Stomach (tissue), 4 donors: ENCODE measurements at regions not wholly inside any gene's neighbourhood (a gene's known extent, or its start where the extent isn't known, plus 50 kb on each side); places are given as distances from the start of the nearest gene placed in this dataset.

Experiments used
- CTCF ChIP-seq, 7 experiments: fragments of 450-650 bp in 4 of 7; fragments of 200-600 bp in 3 of 7; sonication (generic) in 3 of 7; IDR thresholded peaks; one replicate each; pipeline ENCODE4 v1.5.1; 2016 to 2019; ENCODE audit warnings: antibody characterized with exemption in 7 of 7, control low read depth in 2 of 7, mild to moderate bottlenecking in 1 of 7
- POLR2A ChIP-seq, 4 donors: fragments of 450-650 bp; IDR thresholded peaks; one replicate each; pipeline ENCODE4 v1.6.1; 2016; ENCODE audit warnings: antibody characterized with exemption in 4 of 4, control low read depth in 2 of 4, mild to moderate bottlenecking in 1 of 4, moderate library complexity in 1 of 4
- POLR2AphosphoS5 ChIP-seq, 3 donors: sonication (generic); formaldehyde crosslinking; IDR thresholded peaks; one replicate each; pipeline ENCODE4 v1.6.1; 2016; ENCODE audit warnings: antibody characterized with exemption in 3 of 3

DNA sequence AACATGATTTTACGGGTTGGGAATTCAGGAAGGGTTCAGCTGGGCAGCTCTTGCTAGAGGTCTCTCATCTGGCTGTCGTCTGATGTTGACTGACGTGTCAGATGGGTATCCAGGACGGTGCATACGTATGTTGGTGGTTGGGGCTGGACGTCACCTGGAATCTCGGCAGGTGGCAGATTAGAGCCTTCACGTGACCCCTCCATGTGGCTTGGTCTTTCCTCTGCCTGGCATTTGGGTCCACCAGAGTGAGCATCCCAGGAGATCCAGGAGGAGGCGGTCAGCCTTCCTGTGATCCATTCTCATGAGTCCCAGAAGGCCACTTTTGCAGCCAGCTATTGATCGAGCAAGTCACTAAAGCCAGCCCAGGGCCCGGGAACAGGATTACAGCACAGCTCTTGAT, 202.7 kb downstream of the FOXL1 start:
- TF ChIP-seq CTCF (IDR thresholded peaks at IDR 0.05) (no peak), POLR2AphosphoS5 (IDR thresholded peaks at IDR 0.05) (no peak), POLR2A (IDR thresholded peaks at IDR 0.05) (no peak)
